GM10266 (cell line): ENCODE measurements at regions not wholly inside any gene's neighbourhood (a gene's known extent, or its start where the extent isn't known, plus 50 kb on each side); places are given as distances from the start of the nearest gene placed in this dataset.
"Not testable (repeated sequence)": the region's sequence is repeated elsewhere in the genome, so short reads cannot be mapped to it uniquely, and the experiment has no call there.

Experiments used
- DNase-seq: peaks from one replicate; pipeline ENCODE4 v3.0.0; 2012; ENCODE audit errors: extremely low spot score
- CTCF ChIP-seq: IDR thresholded peaks from 2 replicates; pipeline ENCODE4 v1.5.1; 2012; ENCODE audit warnings: mild to moderate bottlenecking, low read depth; ENCODE audit not compliant: control insufficient read depth, insufficient read depth; ENCODE audit errors: missing control alignments

DNA sequence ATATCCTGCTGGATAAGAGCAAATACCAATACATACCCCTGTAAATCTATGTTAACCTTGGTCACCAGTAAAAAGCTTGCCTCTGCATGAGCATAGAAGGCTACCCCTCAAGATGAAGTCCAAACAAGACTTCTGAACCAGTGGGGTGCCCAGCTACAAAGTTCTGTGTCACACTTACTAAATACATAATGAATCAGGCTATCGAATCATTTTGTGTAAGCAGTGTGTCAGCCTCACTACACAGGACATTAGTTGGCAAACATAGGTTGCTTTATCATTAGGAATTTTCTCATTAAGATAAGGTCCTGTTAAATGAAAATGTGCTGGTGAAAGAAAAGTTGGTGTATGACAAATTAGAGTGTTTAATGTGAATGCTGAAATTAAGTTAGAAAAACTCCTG is 452.0 kb downstream of the MFSD1 start:
- no peak for TF ChIP-seq CTCF
- no peak for DNase-seq

GRCh38 chr3:159257954-159258353 is 456.1 kb downstream of the MFSD1 start:
- TF ChIP-seq CTCF: no peak
- DNase-seq: no peak

GRCh38 chr3:159258934-159259333 is 457.1 kb downstream of the MFSD1 start:
- no peak for TF ChIP-seq CTCF
- no peak for DNase-seq

DNA sequence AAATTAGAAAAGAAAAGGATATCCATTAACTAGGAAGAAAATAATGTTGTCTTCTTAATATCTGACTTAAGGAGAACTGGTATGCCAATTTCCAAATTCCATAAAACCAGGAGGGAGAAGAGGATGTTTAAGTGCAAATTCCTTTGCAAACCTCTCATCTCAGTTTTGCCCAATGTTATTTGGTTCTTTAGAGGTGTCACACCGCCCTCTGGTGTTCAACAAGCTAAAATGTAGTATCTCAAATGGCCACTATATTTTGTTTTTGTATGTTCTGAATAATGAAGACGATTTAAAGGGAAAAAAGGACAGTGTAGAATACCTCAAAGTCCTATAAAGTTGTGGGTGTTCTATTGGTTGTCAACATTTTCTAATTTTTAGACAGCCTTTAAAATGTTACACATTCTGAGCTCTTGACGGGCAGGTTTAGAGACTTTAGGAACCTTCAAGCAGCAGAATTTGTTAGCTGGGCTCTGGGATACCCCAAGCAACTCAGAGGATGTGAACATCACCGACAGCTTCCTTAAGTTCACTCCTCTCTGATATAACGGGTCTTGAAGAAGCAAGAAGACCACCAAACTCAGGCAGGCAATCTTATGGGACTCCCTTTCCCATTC is 458.3 kb downstream of the MFSD1 start:
- DNase-seq: peak; percentile 12
- TF ChIP-seq CTCF: peak; percentile 67

DNA sequence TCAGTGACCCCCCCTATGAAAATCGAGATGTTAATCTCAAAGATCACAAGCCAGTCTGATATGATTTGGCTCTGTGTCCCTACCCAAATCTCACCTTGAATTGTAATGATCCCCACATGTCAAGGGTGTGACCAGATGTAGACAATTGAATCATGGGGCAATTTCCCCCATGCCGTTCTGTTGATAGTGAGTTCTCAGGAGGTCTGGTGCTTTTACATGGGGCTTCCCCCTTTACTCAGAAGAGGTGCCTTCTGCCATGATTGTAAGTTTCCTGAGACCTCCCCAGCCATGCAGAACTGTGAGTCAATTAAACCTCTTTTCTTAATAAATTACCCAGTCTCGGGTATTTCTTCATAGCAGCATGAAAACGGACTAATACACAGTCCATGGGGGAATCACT is 459.5 kb downstream of the MFSD1 start:
- not testable (repeated sequence) for DNase-seq

DNA sequence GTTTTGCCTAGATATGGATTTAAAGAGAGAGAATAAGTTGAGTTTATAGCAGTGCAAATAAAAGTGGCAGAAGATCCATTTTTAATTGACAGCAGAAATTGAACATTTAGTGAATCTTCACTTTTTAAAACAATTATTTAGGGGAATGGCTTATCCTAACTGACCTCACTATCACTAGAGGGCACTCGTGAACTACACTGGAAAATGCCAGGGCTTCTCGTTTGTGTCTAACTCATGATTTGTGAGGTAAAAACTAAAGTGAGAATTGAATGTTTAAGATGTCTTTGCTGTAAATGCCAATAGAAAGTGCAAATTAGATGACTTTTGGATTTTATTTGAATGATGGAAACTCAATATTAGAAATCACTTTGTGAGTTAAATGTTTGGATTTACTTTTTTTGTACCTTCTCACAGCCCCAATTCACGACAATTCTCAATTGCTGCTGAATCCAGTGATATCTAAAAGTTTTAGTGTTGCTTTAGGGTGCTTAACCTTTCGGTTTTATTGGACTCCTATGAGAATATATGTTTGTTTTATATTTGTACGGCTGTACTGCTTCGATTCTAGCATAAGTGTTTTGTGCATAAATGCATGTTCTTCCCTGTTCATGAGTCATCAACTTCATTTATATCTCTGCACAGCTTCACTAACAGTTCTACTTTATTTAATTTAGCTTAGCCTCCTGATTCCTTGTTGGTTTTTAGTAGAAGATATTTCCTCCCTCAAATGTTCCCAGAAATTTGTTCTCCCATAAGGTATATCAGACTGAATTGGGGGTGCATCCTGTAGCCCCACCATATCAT is 462.1 kb downstream of the MFSD1 start:
- peak; percentile 34 for TF ChIP-seq CTCF

DNA sequence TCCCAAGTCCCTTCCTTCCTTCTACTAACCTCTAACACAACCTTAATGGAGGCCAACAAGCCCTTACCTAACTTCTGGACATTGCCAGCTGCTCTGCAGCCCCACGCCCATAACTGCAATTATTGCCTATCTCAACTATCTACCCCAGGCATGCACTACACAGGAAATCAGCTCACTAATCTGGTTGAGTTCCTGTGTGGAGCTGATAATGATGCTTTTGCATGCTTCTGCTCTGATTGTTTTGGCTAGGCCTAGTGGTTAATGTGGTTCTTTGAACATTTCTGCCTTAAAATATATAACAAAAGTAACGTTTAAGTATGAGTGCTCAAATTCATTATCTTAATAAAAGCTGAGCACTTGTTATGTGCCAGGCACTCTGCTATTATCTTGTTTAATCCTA is 463.9 kb downstream of the MFSD1 start:
- no peak for TF ChIP-seq CTCF
- DNase-seq: no peak

More for the DNA sequence above, 462.1 kb downstream of the MFSD1 start:
- DNase-seq: no peak

- DNase-seq: no peak
- peak; percentile 34 for TF ChIP-seq CTCF
Measured at GRCh38 chr3:159266779-159267178, 464.9 kb downstream of the MFSD1 start.
